CD8-positive, alpha-beta memory T cell (primary cell): ENCODE measurements at regions not wholly inside any gene's neighbourhood (a gene's known extent, or its start where the extent isn't known, plus 50 kb on each side); places are given as distances from the start of the nearest gene placed in this dataset.

ENCODE experiments used
- CTCF ChIA-PET: fragments of 350-600 bp; sonication (Branson Sonifier 250); formaldehyde crosslinking; loops from one replicate; lab custom pipeline; 2021; ENCODE audit warnings: antibody characterized with exemption; lab: Charles Lee
- POLR2A ChIA-PET: fragments of 350-600 bp; sonication (Branson Sonifier 250); formaldehyde crosslinking; loops from one replicate; lab custom pipeline; 2021; ENCODE audit warnings: antibody characterized with exemption; lab: Charles Lee
- DNase-seq, 5 donors: peaks; one replicate each; pipeline versions ENCODE4 v3.0.0 to v3.0.0-alpha.2; 2020 to 2022; ENCODE audit warnings: mixed read lengths in 1 of 5
- H3K27ac ChIP-seq: one replicate; pipeline ENCODE4 v1.7.0; 2013; ENCODE audit warnings: low read depth, mild to moderate bottlenecking, low read length, moderate library complexity
- H3K27me3 ChIP-seq: 2 replicates; pipeline ENCODE4 v1.7.0; 2013; ENCODE audit warnings: low read length, mild to moderate bottlenecking; ENCODE audit not compliant: insufficient read depth, poor library complexity, severe bottlenecking
- H3K36me3 ChIP-seq: 2 replicates; pipeline ENCODE4 v1.7.0; 2013; ENCODE audit warnings: mild to moderate bottlenecking, low read length, moderate library complexity; ENCODE audit not compliant: insufficient read depth
- H3K4me1 ChIP-seq: 2 replicates; pipeline ENCODE4 v1.7.0; 2013; ENCODE audit warnings: mild to moderate bottlenecking, low read length, moderate library complexity; ENCODE audit not compliant: insufficient read depth
- H3K4me3 ChIP-seq: 2 replicates; pipeline ENCODE4 v1.7.0; 2013; ENCODE audit warnings: mild to moderate bottlenecking, low read length
- H3K9me3 ChIP-seq: 2 replicates; pipeline ENCODE4 v1.7.0; 2013; ENCODE audit warnings: mild to moderate bottlenecking, low read length
- H3K27ac Mint-ChIP-seq, 8 donors: one replicate each; pipeline ENCODE4 v1.8.0; 2020 to 2021; ENCODE audit warnings: mixed read lengths in 8 of 8, mild to moderate bottlenecking in 6 of 8, inconsistent platforms in 3 of 8, moderate library complexity in 3 of 8
- H3K27me3 Mint-ChIP-seq, 2 donors: one replicate each; pipeline ENCODE4 v1.8.0; 2020 to 2021; ENCODE audit warnings: mixed read lengths in 2 of 2, mild to moderate bottlenecking in 1 of 2, moderate library complexity in 1 of 2
- H3K36me3 Mint-ChIP-seq, 3 donors: one replicate each; pipeline ENCODE4 v1.8.0; 2020 to 2021; ENCODE audit warnings: mixed read lengths in 3 of 3, inconsistent platforms in 1 of 3, mild to moderate bottlenecking in 1 of 3
- H3K4me1 Mint-ChIP-seq, 3 donors: one replicate each; pipeline ENCODE4 v1.8.0; 2020 to 2021; ENCODE audit warnings: mixed read lengths in 3 of 3, inconsistent platforms in 1 of 3, mild to moderate bottlenecking in 1 of 3
- H3K4me3 Mint-ChIP-seq, 7 donors: one replicate each; pipeline ENCODE4 v1.8.0; 2020 to 2021; ENCODE audit warnings: mixed read lengths in 7 of 7, mild to moderate bottlenecking in 6 of 7, moderate library complexity in 4 of 7, inconsistent platforms in 2 of 7
- H3K9me3 Mint-ChIP-seq, 5 donors: one replicate each; pipeline ENCODE4 v1.8.0; 2020 to 2022; ENCODE audit warnings: mixed read lengths in 5 of 5, mild to moderate bottlenecking in 3 of 5, moderate library complexity in 2 of 5, inconsistent platforms in 1 of 5

- POLR2A ChIA-PET: no interaction called here
- H3K4me1 Mint-ChIP-seq: no peaks in the 10 kb centered on the region
- no peak overlapping the region for H3K27ac ChIP-seq
- no peaks in the 10 kb centered on the region for H3K36me3 Mint-ChIP-seq
- no peak overlapping the region for H3K4me3 ChIP-seq
- no peaks in the 10 kb centered on the region for H3K27me3 ChIP-seq
- DNase-seq: no peak
- CTCF ChIA-PET: no interaction called here
- H3K36me3 ChIP-seq: no peaks in the 10 kb centered on the region
- peaks cover 12 to 32% of the 10 kb centered on the region in 2 donors for H3K27me3 Mint-ChIP-seq
- no peak overlapping the region for H3K4me3 Mint-ChIP-seq
- no peak overlapping the region for H3K27ac Mint-ChIP-seq
- H3K9me3 ChIP-seq: no peaks in the 10 kb centered on the region
- no peaks in the 10 kb centered on the region for H3K9me3 Mint-ChIP-seq
- no peaks in the 10 kb centered on the region for H3K4me1 ChIP-seq
These were observed 138.4 kb upstream of the TWIST2 start for GRCh38 chr2:238709325-238710025.

GRCh38 chr2:238710032-238710735, 137.7 kb upstream of the TWIST2 start:
- Histone ChIP-seq H3K36me3 (no peaks in the 10 kb centered on the region), H3K4me3 (no peak overlapping the region), H3K9me3 (no peaks in the 10 kb centered on the region), H3K4me1 (no peaks in the 10 kb centered on the region), H3K27me3 (no peaks in the 10 kb centered on the region), H3K27ac (no peak overlapping the region)
- no peak overlapping the region for H3K27ac Mint-ChIP-seq
- H3K36me3 Mint-ChIP-seq: no peaks in the 10 kb centered on the region
- DNase-seq: no peak
- no peak overlapping the region for H3K4me3 Mint-ChIP-seq
- no peaks in the 10 kb centered on the region for H3K4me1 Mint-ChIP-seq
- no peaks in the 10 kb centered on the region for H3K9me3 Mint-ChIP-seq
- ChIA-PET POLR2A (no interaction called here), CTCF (no interaction called here)
- H3K27me3 Mint-ChIP-seq: peaks cover 12 to 36% of the 10 kb centered on the region in 2 donors

- ChIA-PET POLR2A (no interaction called here), CTCF (no interaction called here)
- H3K4me3 Mint-ChIP-seq: no peak overlapping the region
- H3K27ac Mint-ChIP-seq: no peak overlapping the region
- H3K4me1 ChIP-seq: no peaks in the 10 kb centered on the region
- H3K27me3 Mint-ChIP-seq: peaks cover 12 to 38% of the 10 kb centered on the region in 2 donors
- H3K4me1 Mint-ChIP-seq: no peaks in the 10 kb centered on the region
- no peak for DNase-seq
- H3K4me3 ChIP-seq: no peak overlapping the region
- H3K9me3 ChIP-seq: no peaks in the 10 kb centered on the region
- H3K27ac ChIP-seq: no peak overlapping the region
- peaks cover 0 to under 1% (median 0%) of the 10 kb centered on the region in 3 donors for H3K36me3 Mint-ChIP-seq
- no peaks in the 10 kb centered on the region for H3K36me3 ChIP-seq
- H3K27me3 ChIP-seq: no peaks in the 10 kb centered on the region
- no peaks in the 10 kb centered on the region for H3K9me3 Mint-ChIP-seq
These were observed 137.1 kb upstream of the TWIST2 start for GRCh38 chr2:238710787-238711186.

DNA sequence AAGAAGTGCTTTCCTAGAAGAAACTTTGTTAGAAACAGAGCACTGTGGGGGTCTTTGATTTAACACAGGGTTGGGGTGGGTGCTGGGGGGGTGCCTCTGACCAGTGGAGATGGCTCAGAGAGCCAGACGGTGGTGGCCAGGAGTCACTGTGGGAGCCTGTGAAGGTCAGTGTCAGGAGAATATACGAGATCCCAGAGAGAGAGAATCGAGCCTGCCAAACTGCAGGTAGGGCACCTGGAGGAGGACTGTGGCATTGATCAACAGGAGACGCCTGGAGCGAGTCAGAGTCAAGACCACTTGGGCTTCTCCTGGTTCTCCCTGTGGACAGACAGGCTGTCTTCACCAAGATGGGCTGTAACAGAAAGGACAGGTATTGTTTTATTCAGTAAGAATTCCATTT, 136.5 kb upstream of the TWIST2 start:
- CTCF ChIA-PET: no interaction called here
- H3K9me3 Mint-ChIP-seq: no peaks in the 10 kb centered on the region
- no peaks in the 10 kb centered on the region for H3K4me1 ChIP-seq
- no peaks in the 10 kb centered on the region for H3K36me3 ChIP-seq
- peaks cover 0 to 2% (median 0%) of the 10 kb centered on the region in 3 donors for H3K36me3 Mint-ChIP-seq
- H3K27me3 ChIP-seq: no peaks in the 10 kb centered on the region
- H3K27me3 Mint-ChIP-seq: peaks cover 14 to 43% of the 10 kb centered on the region in 2 donors
- H3K9me3 ChIP-seq: no peaks in the 10 kb centered on the region
- no peak overlapping the region for H3K4me3 ChIP-seq
- no peaks in the 10 kb centered on the region for H3K4me1 Mint-ChIP-seq
- no peak overlapping the region for H3K27ac Mint-ChIP-seq
- H3K4me3 Mint-ChIP-seq: no peak overlapping the region
- POLR2A ChIA-PET: no interaction called here
- no peak for DNase-seq
- H3K27ac ChIP-seq: no peak overlapping the region

DNA sequence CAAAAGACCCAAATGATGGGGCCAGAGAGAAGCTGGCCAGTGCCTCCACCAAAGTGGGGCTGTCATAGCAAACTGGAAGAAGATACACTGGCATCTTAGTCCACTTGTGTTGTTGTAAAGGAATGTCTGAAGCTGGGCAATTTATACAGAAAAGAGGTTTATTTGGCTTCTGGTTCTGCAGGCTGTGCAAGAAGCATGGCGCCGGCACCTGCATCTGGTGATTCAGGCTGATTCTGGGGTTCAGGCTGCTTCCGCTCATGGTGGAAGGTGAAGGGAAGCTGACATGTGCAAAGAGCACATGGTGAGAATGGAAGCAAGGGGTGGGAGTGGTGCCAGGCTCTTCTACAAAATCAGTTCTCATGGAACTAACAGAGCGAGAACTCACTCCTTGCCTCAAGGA, 135.9 kb upstream of the TWIST2 start:
- no peak overlapping the region for H3K4me3 ChIP-seq
- Mint-ChIP-seq H3K36me3 (peaks cover 0 to 2% (median 0%) of the 10 kb centered on the region in 3 donors), H3K9me3 (no peaks in the 10 kb centered on the region), H3K4me1 (no peaks in the 10 kb centered on the region), H3K27me3 (peaks cover 19 to 50% of the 10 kb centered on the region in 2 donors), H3K27ac (peak overlapping the region in 1 of 8 donors; percentile 2), H3K4me3 (no peak overlapping the region)
- H3K4me1 ChIP-seq: no peaks in the 10 kb centered on the region
- no peak for DNase-seq
- no peaks in the 10 kb centered on the region for H3K27me3 ChIP-seq
- H3K36me3 ChIP-seq: no peaks in the 10 kb centered on the region
- POLR2A ChIA-PET: no interaction called here
- H3K27ac ChIP-seq: no peak overlapping the region
- no peaks in the 10 kb centered on the region for H3K9me3 ChIP-seq
- CTCF ChIA-PET: no interaction called here

DNA sequence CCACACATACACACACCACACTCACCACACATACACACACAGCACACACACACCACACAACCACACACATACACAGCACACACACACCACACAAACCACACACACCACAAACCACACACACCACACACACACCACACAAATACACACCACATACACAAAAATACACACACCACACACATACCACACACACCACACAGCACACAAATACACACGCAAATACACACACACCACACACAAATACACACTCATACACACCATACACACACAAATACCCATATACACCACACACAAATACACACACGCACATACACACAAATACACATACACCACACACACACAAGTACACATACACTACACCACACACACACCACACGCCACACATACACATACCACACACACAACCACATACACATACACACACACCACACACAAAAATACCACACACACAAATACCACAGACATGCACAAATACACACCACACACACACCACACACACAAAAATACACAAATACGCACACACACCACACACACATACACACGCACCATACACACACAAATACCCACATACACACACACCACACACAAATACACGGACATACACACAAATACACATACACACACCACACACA, 134.6 kb upstream of the TWIST2 start:
- POLR2A ChIA-PET: no interaction called here
- Mint-ChIP-seq H3K27me3 (peaks cover 21 to 52% of the 10 kb centered on the region in 2 donors), H3K4me1 (no peaks in the 10 kb centered on the region), H3K4me3 (no peak overlapping the region), H3K9me3 (no peaks in the 10 kb centered on the region), H3K36me3 (peaks cover 0 to 2% (median 0%) of the 10 kb centered on the region in 3 donors), H3K27ac (no peak overlapping the region)
- no peaks in the 10 kb centered on the region for H3K36me3 ChIP-seq
- H3K27ac ChIP-seq: no peak overlapping the region
- no peaks in the 10 kb centered on the region for H3K27me3 ChIP-seq
- H3K4me3 ChIP-seq: no peak overlapping the region
- CTCF ChIA-PET: no interaction called here
- H3K9me3 ChIP-seq: no peaks in the 10 kb centered on the region
- no peak for DNase-seq
- no peaks in the 10 kb centered on the region for H3K4me1 ChIP-seq

DNA sequence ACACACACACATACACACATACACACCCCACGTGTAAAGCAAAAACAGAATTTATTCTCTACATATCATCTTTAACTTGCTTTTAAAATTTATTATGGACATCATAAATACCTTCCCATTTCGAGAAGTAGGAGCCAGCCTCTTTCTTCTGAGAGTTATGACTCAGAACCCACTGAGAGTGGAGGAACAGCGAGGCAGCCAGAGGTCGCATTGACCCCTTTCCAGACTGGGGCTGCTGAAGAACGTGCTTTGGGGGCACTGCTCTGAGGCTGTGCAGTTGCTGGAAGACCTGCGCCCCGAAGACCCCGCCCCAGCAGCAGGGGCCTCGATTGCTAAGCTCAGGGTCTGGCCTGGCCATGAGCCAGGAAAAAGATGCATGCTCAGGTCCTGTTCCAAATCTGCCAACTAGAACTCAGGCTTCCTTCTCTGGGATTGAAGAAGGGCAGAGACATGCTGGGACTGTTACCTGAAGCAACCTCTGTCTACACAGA, 133.8 kb upstream of the TWIST2 start:
- POLR2A ChIA-PET: no interaction called here
- no peak for DNase-seq
- H3K9me3 Mint-ChIP-seq: no peaks in the 10 kb centered on the region
- Histone ChIP-seq H3K4me1 (no peaks in the 10 kb centered on the region), H3K27me3 (no peaks in the 10 kb centered on the region), H3K27ac (no peak overlapping the region), H3K4me3 (no peak overlapping the region), H3K36me3 (no peaks in the 10 kb centered on the region), H3K9me3 (no peaks in the 10 kb centered on the region)
- no peak overlapping the region for H3K27ac Mint-ChIP-seq
- CTCF ChIA-PET: no interaction called here
- H3K36me3 Mint-ChIP-seq: peaks cover 0 to 2% (median 0%) of the 10 kb centered on the region in 3 donors
- H3K27me3 Mint-ChIP-seq: peaks cover 20 to 47% of the 10 kb centered on the region in 2 donors
- H3K4me3 Mint-ChIP-seq: no peak overlapping the region
- H3K4me1 Mint-ChIP-seq: no peaks in the 10 kb centered on the region

- no peaks in the 10 kb centered on the region for H3K9me3 ChIP-seq
- no peak overlapping the region for H3K4me3 Mint-ChIP-seq
- no peak for DNase-seq
- H3K4me3 ChIP-seq: no peak overlapping the region
- ChIA-PET CTCF (no interaction called here), POLR2A (no interaction called here)
- no peaks in the 10 kb centered on the region for H3K4me1 ChIP-seq
- H3K9me3 Mint-ChIP-seq: no peaks in the 10 kb centered on the region
- no peaks in the 10 kb centered on the region for H3K36me3 ChIP-seq
- H3K27ac ChIP-seq: no peak overlapping the region
- H3K27ac Mint-ChIP-seq: no peak overlapping the region
- peaks cover 17 to 36% of the 10 kb centered on the region in 2 donors for H3K27me3 Mint-ChIP-seq
- peaks cover 0 to 2% (median 0%) of the 10 kb centered on the region in 3 donors for H3K36me3 Mint-ChIP-seq
- H3K27me3 ChIP-seq: peaks cover 2% of the 10 kb centered on the region
- H3K4me1 Mint-ChIP-seq: no peaks in the 10 kb centered on the region
These were observed 131.7 kb upstream of the TWIST2 start for GRCh38 chr2:238716171-238716570.
